GM23338 (cell line): ENCODE measurements at regions not wholly inside any gene's neighbourhood (a gene's known extent, or its start where the extent isn't known, plus 50 kb on each side); places are given as distances from the start of the nearest gene placed in this dataset.

Experiments used
- ATAC-seq: fragments of 200-7000 bp; cut with Tn5 transposase; 3 replicates; pipeline ENCODE4 v1.9.1; 2020
- DNase-seq: peaks from one replicate; pipeline ENCODE4 v3.0.0-alpha.2; 2015; ENCODE audit warnings: low spot score
- H2AFZ ChIP-seq: fragments of 200-600 bp; sonication (generic); 2 replicates; pipeline ENCODE4 v1.8.0; 2016; ENCODE audit warnings: antibody characterized with exemption, mild to moderate bottlenecking, moderate library complexity
- H3F3A ChIP-seq: fragments of 200-600 bp; sonication (generic); replicated peaks from 2 replicates; pipeline ENCODE4 v1.8.0; 2017; ENCODE audit warnings: antibody characterized with exemption, mixed run types, low read depth
- H3K27ac ChIP-seq: fragments of 200-600 bp; sonication (generic); 2 replicates; pipeline ENCODE4 v1.6.1; 2016; ENCODE audit warnings: low read depth
- H3K27me3 ChIP-seq: fragments of 200-600 bp; sonication (generic); 2 replicates; pipeline ENCODE4 v1.8.0; 2016; ENCODE audit warnings: mild to moderate bottlenecking, mixed run types, moderate library complexity; ENCODE audit not compliant: insufficient read depth
- H3K36me3 ChIP-seq: fragments of 200-600 bp; sonication (generic); 2 replicates; pipeline ENCODE4 v1.8.0; 2016; ENCODE audit warnings: mild to moderate bottlenecking; ENCODE audit not compliant: insufficient read depth
- H3K4me1 ChIP-seq: fragments of 200-600 bp; sonication (generic); 2 replicates; pipeline ENCODE4 v1.8.0; 2016; ENCODE audit warnings: mild to moderate bottlenecking, moderate library complexity; ENCODE audit not compliant: insufficient read depth
- H3K4me2 ChIP-seq: fragments of 200-600 bp; sonication (generic); 2 replicates; pipeline ENCODE4 v1.7.1; 2017; ENCODE audit warnings: mixed run types
- H3K4me3 ChIP-seq: fragments of 200-600 bp; sonication (generic); 2 replicates; pipeline ENCODE4 v1.6.1; 2016; ENCODE audit warnings: mixed run types
- H3K79me2 ChIP-seq: fragments of 200-600 bp; sonication (generic); replicated peaks from 2 replicates; pipeline ENCODE4 v1.8.0; 2017; ENCODE audit warnings: mild to moderate bottlenecking; ENCODE audit not compliant: insufficient read depth
- H3K9me2 ChIP-seq: fragments of 200-600 bp; sonication (generic); 2 replicates; pipeline ENCODE4 v1.8.0; 2017; ENCODE audit not compliant: insufficient read depth
- H4K20me1 ChIP-seq: fragments of 200-600 bp; sonication (generic); replicated peaks from 2 replicates; pipeline ENCODE4 v1.8.0; 2017; ENCODE audit warnings: mild to moderate bottlenecking; ENCODE audit not compliant: insufficient read depth
- H3K27ac Mint-ChIP-seq: 2 replicates; pipeline ENCODE4 v1.8.0; 2020; ENCODE audit warnings: inconsistent platforms, mild to moderate bottlenecking, moderate library complexity, mixed read lengths
- H3K27me3 Mint-ChIP-seq: 3 replicates; pipeline ENCODE4 v1.8.0; 2022; ENCODE audit warnings: low read depth, mild to moderate bottlenecking, moderate library complexity, mixed read lengths, inconsistent platforms; ENCODE audit not compliant: insufficient read depth, poor library complexity
- H3K36me3 Mint-ChIP-seq: 3 replicates; pipeline ENCODE4 v1.8.0; 2021; ENCODE audit warnings: low read depth, mild to moderate bottlenecking, inconsistent platforms, moderate library complexity, mixed read lengths
- H3K4me1 Mint-ChIP-seq: 3 replicates; pipeline ENCODE4 v1.8.0; 2020; ENCODE audit warnings: mild to moderate bottlenecking, inconsistent platforms, mixed read lengths
- H3K4me3 Mint-ChIP-seq: 3 replicates; pipeline ENCODE4 v1.8.0; 2021; ENCODE audit warnings: moderate library complexity, mild to moderate bottlenecking, inconsistent platforms, mixed read lengths
- H3K9me3 Mint-ChIP-seq: 3 replicates; pipeline ENCODE4 v1.8.0; 2020; ENCODE audit warnings: moderate library complexity, mild to moderate bottlenecking, inconsistent platforms, mixed read lengths
- CREB1 ChIP-seq: fragments of 250-450 bp; sonication (Bioruptor Pico); IDR thresholded peaks from 2 replicates; pipeline ENCODE4 v1.5.0; 2020; ENCODE audit warnings: low read depth, mild to moderate bottlenecking, moderate library complexity
- ETS1 ChIP-seq: IDR thresholded peaks from 2 replicates; pipeline ENCODE4 v1.6.1; 2016; ENCODE audit warnings: antibody characterized with exemption
- EZH2 ChIP-seq: fragments of 200-600 bp; sonication (generic); IDR thresholded peaks from one replicate; pipeline ENCODE4 v1.8.0; 2017; ENCODE audit warnings: antibody characterized with exemption, mild to moderate bottlenecking, low read depth; ENCODE audit not compliant: unreplicated experiment
- EZH2phosphoT487 ChIP-seq: fragments of 200-600 bp; sonication (generic); IDR thresholded peaks from one replicate; pipeline ENCODE4 v1.8.1; 2018; ENCODE audit warnings: antibody characterized with exemption; ENCODE audit not compliant: unreplicated experiment
- JUNB ChIP-seq: IDR thresholded peaks from one replicate; pipeline ENCODE4 v1.6.1; 2016; ENCODE audit warnings: antibody characterized with exemption; ENCODE audit not compliant: unreplicated experiment
- NANOG ChIP-seq: IDR thresholded peaks from 2 replicates; pipeline ENCODE4 v1.6.1; 2016; ENCODE audit warnings: antibody characterized with exemption, borderline replicate concordance
- POLR2AphosphoS5 ChIP-seq: IDR thresholded peaks from 2 replicates; pipeline ENCODE4 v1.6.1; 2016; ENCODE audit warnings: antibody characterized with exemption, low read depth
- REST ChIP-seq: IDR thresholded peaks from one replicate; pipeline ENCODE4 v1.6.1; 2018; ENCODE audit warnings: antibody characterized with exemption; ENCODE audit not compliant: unreplicated experiment
- STAT1 ChIP-seq: IDR thresholded peaks from one replicate; pipeline ENCODE4 v1.6.1; 2016; ENCODE audit warnings: antibody characterized with exemption; ENCODE audit not compliant: unreplicated experiment
- ZNF114 ChIP-seq: fragments of 250-450 bp; sonication (Bioruptor Pico); IDR thresholded peaks from 2 replicates; pipeline ENCODE4 v1.5.0; 2020; ENCODE audit warnings: mild to moderate bottlenecking, moderate library complexity

- peaks cover 12% of the 10 kb centered on the region for H3K4me1 Mint-ChIP-seq
- no peak for DNase-seq
- Histone ChIP-seq H3K27ac (no peak overlapping the region), H3F3A (no peaks in the 10 kb centered on the region), H3K4me1 (peaks cover 6% of the 10 kb centered on the region; the same call in 1 of the 2 replicates), H3K9me2 (no peaks in the 10 kb centered on the region; the same call in 1 of the 2 replicates), H3K27me3 (no peaks in the 10 kb centered on the region), H2AFZ (no peak overlapping the region), H3K4me3 (no peak overlapping the region), H3K79me2 (no peaks in the 10 kb centered on the region), H4K20me1 (no peaks in the 10 kb centered on the region), H3K4me2 (no peak overlapping the region), H3K36me3 (no peaks in the 10 kb centered on the region)
- H3K4me3 Mint-ChIP-seq, result no peak overlapping the region
- H3K9me3 Mint-ChIP-seq, result peaks cover 3% of the 10 kb centered on the region; the same call in 1 of the 3 replicates
- TF ChIP-seq REST, result no peak
- no peak for TF ChIP-seq ETS1
- TF ChIP-seq STAT1, result no peak
- no peak for TF ChIP-seq JUNB
- peaks cover 1% of the 10 kb centered on the region for H3K27me3 Mint-ChIP-seq
- H3K36me3 Mint-ChIP-seq, result no peaks in the 10 kb centered on the region
- ATAC-seq, result no peak
- no peak overlapping the region for H3K27ac Mint-ChIP-seq
Measured at GRCh38 chr17:55632893-55633292, 89.8 kb downstream of the TMEM100 start.

- H4K20me1 ChIP-seq, result no peaks in the 10 kb centered on the region
- H3F3A ChIP-seq, result no peaks in the 10 kb centered on the region
- H2AFZ ChIP-seq, result no peak overlapping the region
- ATAC-seq, result no peak
- TF ChIP-seq CREB1 (no peak), ZNF114 (CRISPR knock-in tag) (no peak), POLR2AphosphoS5 (no peak), ETS1 (no peak), EZH2phosphoT487 (no peak), EZH2 (no peak), NANOG (no peak), JUNB (no peak)
- DNase-seq, result no peak
- Mint-ChIP-seq H3K4me1 (peaks cover 12% of the 10 kb centered on the region), H3K9me3 (peaks cover 5% of the 10 kb centered on the region; the same call in 1 of the 3 replicates), H3K27me3 (peaks cover 1% of the 10 kb centered on the region), H3K27ac (no peak overlapping the region; the same call in 1 of the 2 replicates), H3K4me3 (no peak overlapping the region), H3K36me3 (no peaks in the 10 kb centered on the region)
- H3K4me3 ChIP-seq, result no peak overlapping the region
- peaks cover 6% of the 10 kb centered on the region; the same call in 1 of the 2 replicates for H3K4me1 ChIP-seq
- no peak overlapping the region for H3K27ac ChIP-seq
- H3K79me2 ChIP-seq, result no peaks in the 10 kb centered on the region
- no peaks in the 10 kb centered on the region for H3K36me3 ChIP-seq
- no peak overlapping the region for H3K4me2 ChIP-seq
- no peaks in the 10 kb centered on the region; the same call in 1 of the 2 replicates for H3K9me2 ChIP-seq
- no peaks in the 10 kb centered on the region for H3K27me3 ChIP-seq
Measured at GRCh38 chr17:55632236-55632635, 90.4 kb downstream of the TMEM100 start.
